GM12891 (cell line): ENCODE measurements at regions not wholly inside any gene's neighbourhood (a gene's known extent, or its start where the extent isn't known, plus 50 kb on each side); places are given as distances from the start of the nearest gene placed in this dataset.

Experiments used
- POLR2A ChIP-seq: IDR thresholded peaks from 2 replicates; pipeline ENCODE4 v1.6.1; 2011; ENCODE audit warnings: low read depth, low read length, control low read depth
- POLR2AphosphoS5 ChIP-seq: IDR thresholded peaks from 2 replicates; pipeline ENCODE4 v1.6.1; 2011; ENCODE audit warnings: low read depth, low read length, control low read depth
- POU2F2 ChIP-seq: IDR thresholded peaks from 2 replicates; pipeline ENCODE4 v1.6.1; 2011; ENCODE audit warnings: low read depth, mild to moderate bottlenecking, control low read depth, low read length, moderate library complexity
- SPI1 ChIP-seq: IDR thresholded peaks from 2 replicates; pipeline ENCODE4 v1.6.1; 2011; ENCODE audit warnings: low read depth, low read length, control low read depth
- TAF1 ChIP-seq: IDR thresholded peaks from 2 replicates; pipeline ENCODE4 v1.6.1; 2011; ENCODE audit warnings: low read depth, low read length, control low read depth

GRCh38 chr3:187966636-187967406, 187.1 kb upstream of the LPP start:
- no peak for TF ChIP-seq POLR2A
- TF ChIP-seq POLR2AphosphoS5, result no peak
- TF ChIP-seq TAF1, result no peak
- no peak for TF ChIP-seq SPI1
- TF ChIP-seq POU2F2, result no peak
